ENCODE measurements at regions not wholly inside any gene's neighbourhood (a gene's known extent, or its start where the extent isn't known, plus 50 kb on each side); places are given as distances from the start of the nearest gene placed in this dataset.

GRCh38 chr6:167506443-167507301 lies 181.8 kb downstream of the TTLL2 start:
- TF ChIP-seq EP300 (IDR thresholded peaks at IDR 0.05; ENCODE audit: borderline replicate concordance) (no peak), NFIC (IDR thresholded peaks at IDR 0.05) (no peak), TAF1 (IDR thresholded peaks at IDR 0.05; ENCODE audit: low read depth) (no peak)

Measured in Ishikawa (cell line).